ENCODE measurements at regions not wholly inside any gene's neighbourhood (a gene's known extent, or its start where the extent isn't known, plus 50 kb on each side); places are given as distances from the start of the nearest gene placed in this dataset.

DNA sequence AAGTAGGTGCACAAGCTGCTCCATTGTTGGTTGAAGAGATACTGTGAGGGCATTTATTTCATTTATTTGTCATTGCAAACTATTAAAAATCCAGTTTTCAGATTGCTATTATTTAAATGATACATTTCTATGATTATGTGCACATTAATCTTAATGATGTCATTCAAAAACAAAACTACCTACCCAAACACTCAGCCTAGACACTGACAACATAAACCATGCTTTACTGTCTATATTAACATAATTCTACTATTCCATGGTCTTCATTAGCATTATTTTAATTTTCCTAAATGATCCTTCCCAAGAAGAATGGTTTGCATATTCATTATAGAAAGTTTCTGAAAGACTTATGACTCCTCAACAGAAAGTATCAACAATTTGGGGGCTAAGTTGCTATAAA lies 813.0 kb upstream of the SLITRK5 start:
- no peak overlapping the region for H3K27ac ChIP-seq
- no peaks in the 10 kb centered on the region for H3K9me2 ChIP-seq (replicated peaks; ENCODE audit: insufficient read depth)
- no peaks in the 10 kb centered on the region for H3K9me3 ChIP-seq (ENCODE audit: low read depth)
- H2AFZ ChIP-seq = no peak overlapping the region
- DNase-seq (ENCODE audit: low spot score) = no peak
- H3K36me3 ChIP-seq (replicated peaks; ENCODE audit: insufficient read depth, low read depth) = no peaks in the 10 kb centered on the region
- no peaks in the 10 kb centered on the region for H4K20me1 ChIP-seq (ENCODE audit: insufficient read depth, poor library complexity, severe bottlenecking)
- H3K4me1 ChIP-seq (ENCODE audit: insufficient read depth) = no peaks in the 10 kb centered on the region
- no peaks in the 10 kb centered on the region for H3K79me2 ChIP-seq
- TF ChIP-seq EZH2 (IDR thresholded peaks at IDR 0.05; ENCODE audit: borderline replicate concordance) (no peak), EZH2phosphoT487 (IDR thresholded peaks at IDR 0.05; ENCODE audit: low read depth, severe bottlenecking, unreplicated experiment) (no peak)
- TF ChIP-seq, protein P1, sequence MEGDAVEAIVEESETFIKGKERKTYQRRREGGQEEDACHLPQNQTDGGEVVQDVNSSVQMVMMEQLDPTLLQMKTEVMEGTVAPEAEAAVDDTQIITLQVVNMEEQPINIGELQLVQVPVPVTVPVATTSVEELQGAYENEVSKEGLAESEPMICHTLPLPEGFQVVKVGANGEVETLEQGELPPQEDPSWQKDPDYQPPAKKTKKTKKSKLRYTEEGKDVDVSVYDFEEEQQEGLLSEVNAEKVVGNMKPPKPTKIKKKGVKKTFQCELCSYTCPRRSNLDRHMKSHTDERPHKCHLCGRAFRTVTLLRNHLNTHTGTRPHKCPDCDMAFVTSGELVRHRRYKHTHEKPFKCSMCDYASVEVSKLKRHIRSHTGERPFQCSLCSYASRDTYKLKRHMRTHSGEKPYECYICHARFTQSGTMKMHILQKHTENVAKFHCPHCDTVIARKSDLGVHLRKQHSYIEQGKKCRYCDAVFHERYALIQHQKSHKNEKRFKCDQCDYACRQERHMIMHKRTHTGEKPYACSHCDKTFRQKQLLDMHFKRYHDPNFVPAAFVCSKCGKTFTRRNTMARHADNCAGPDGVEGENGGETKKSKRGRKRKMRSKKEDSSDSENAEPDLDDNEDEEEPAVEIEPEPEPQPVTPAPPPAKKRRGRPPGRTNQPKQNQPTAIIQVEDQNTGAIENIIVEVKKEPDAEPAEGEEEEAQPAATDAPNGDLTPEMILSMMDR (IDR thresholded peaks at IDR 0.05; ENCODE audit: poor library complexity) = no peak
- H3K4me2 ChIP-seq = no peak overlapping the region
- no peak overlapping the region for H3K4me3 ChIP-seq
- H3K27me3 ChIP-seq = no peaks in the 10 kb centered on the region

DNA sequence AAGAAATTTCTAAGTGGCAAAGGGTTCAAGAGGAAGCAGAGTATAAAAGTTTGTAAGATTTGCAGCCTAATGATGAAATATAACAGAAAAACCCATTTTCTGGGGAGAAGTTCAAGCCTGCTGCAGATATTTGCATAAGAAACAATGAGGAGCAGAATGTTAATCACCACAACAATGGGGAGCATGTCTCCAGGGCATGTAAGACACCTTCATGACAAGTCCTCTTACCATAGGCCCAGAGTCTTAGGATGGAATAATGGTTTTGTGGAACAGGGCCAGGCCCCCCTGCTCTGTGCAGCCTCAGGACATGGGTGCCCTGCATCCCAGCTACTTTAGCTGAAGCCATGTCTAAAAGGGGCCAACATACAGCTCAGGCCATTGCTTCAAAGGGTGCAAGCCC lies 809.0 kb upstream of the SLITRK5 start:
- H3K4me3 ChIP-seq = no peak overlapping the region
- H3K4me1 ChIP-seq (ENCODE audit: insufficient read depth) = no peaks in the 10 kb centered on the region
- H4K20me1 ChIP-seq (ENCODE audit: insufficient read depth, poor library complexity, severe bottlenecking) = no peaks in the 10 kb centered on the region
- H3K79me2 ChIP-seq = no peaks in the 10 kb centered on the region
- no peak overlapping the region for H3K4me2 ChIP-seq
- no peaks in the 10 kb centered on the region for H3K27me3 ChIP-seq
- no peak overlapping the region for H2AFZ ChIP-seq
- no peaks in the 10 kb centered on the region for H3K9me3 ChIP-seq (ENCODE audit: low read depth)
- no peak overlapping the region for H3K27ac ChIP-seq
- H3K36me3 ChIP-seq (replicated peaks; ENCODE audit: insufficient read depth, low read depth) = no peaks in the 10 kb centered on the region
- no peak for DNase-seq (ENCODE audit: low spot score)
- H3K9me2 ChIP-seq (replicated peaks; ENCODE audit: insufficient read depth) = no peaks in the 10 kb centered on the region
- no peak for TF ChIP-seq EZH2 (IDR thresholded peaks at IDR 0.05; ENCODE audit: borderline replicate concordance)
- TF ChIP-seq EZH2phosphoT487 (IDR thresholded peaks at IDR 0.05; ENCODE audit: low read depth, severe bottlenecking, unreplicated experiment) = no peak
- TF ChIP-seq, protein P1 (IDR thresholded peaks at IDR 0.05; ENCODE audit: poor library complexity) = no peak

DNA sequence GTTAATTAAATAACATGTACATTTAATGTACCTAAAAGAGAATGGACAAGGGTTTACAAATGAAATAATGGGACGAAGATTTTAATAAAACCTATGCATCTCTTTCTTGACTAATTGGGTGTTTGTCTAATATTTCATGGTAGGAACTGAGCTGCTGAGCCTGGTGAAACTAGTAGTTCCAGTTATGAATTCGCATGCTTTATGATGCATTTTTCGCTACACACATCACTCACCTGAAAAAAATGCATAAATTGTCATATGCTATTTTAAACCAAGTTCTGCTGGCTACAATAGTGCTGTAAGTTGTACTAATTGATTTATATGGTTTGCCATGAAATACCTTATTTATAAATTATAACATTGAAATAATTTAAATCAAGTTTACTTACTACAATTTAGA lies 806.8 kb upstream of the SLITRK5 start:
- Histone ChIP-seq H3K27ac (no peak overlapping the region), H3K4me1 (ENCODE audit: insufficient read depth) (no peaks in the 10 kb centered on the region), H4K20me1 (ENCODE audit: insufficient read depth, poor library complexity, severe bottlenecking) (no peaks in the 10 kb centered on the region), H3K4me2 (no peak overlapping the region), H3K9me3 (ENCODE audit: low read depth) (no peaks in the 10 kb centered on the region), H2AFZ (no peak overlapping the region), H3K9me2 (replicated peaks; ENCODE audit: insufficient read depth) (no peaks in the 10 kb centered on the region), H3K4me3 (no peak overlapping the region), H3K27me3 (no peaks in the 10 kb centered on the region), H3K36me3 (replicated peaks; ENCODE audit: insufficient read depth, low read depth) (no peaks in the 10 kb centered on the region), H3K79me2 (no peaks in the 10 kb centered on the region)
- 92% methylated on average over 3 of the region's 3 CpGs for WGBS (ENCODE audit: low lambda C conversion rate, missing lambda C conversion rate)
- TF ChIP-seq EZH2 (IDR thresholded peaks at IDR 0.05; ENCODE audit: borderline replicate concordance) (no peak), EZH2phosphoT487 (IDR thresholded peaks at IDR 0.05; ENCODE audit: low read depth, severe bottlenecking, unreplicated experiment) (no peak)
- TF ChIP-seq, protein P1 (IDR thresholded peaks at IDR 0.05; ENCODE audit: poor library complexity) = no peak
- no peak for DNase-seq (ENCODE audit: low spot score)

DNA sequence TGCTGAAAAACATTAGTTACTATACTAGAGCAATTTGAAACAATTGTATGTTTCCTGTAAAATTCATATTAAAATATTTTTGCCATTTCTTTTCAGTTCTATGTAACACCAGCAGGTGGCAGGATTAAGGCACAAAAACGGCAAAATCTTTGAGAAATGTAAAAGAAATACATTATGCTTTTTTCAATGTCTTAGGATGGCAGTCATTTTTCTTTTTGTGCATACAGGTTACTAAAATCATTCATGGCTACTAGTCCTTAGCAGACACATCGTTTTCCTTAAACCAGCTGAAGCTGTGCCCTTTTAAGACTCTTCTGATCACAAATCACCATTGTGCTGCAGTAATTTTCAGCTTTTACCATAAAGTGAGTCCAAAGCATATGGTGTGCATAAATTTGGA lies 800.7 kb upstream of the SLITRK5 start:
- no peaks in the 10 kb centered on the region for H3K4me1 ChIP-seq (ENCODE audit: insufficient read depth)
- DNase-seq (ENCODE audit: low spot score) = peak; percentile 28
- no peaks in the 10 kb centered on the region for H3K9me2 ChIP-seq (replicated peaks; ENCODE audit: insufficient read depth)
- H2AFZ ChIP-seq = peak overlapping the region; percentile 18
- no peaks in the 10 kb centered on the region for H3K79me2 ChIP-seq
- H3K27ac ChIP-seq = no peak overlapping the region
- no peak overlapping the region for H3K4me3 ChIP-seq
- H3K9me3 ChIP-seq (ENCODE audit: low read depth) = no peaks in the 10 kb centered on the region
- no peaks in the 10 kb centered on the region for H4K20me1 ChIP-seq (ENCODE audit: insufficient read depth, poor library complexity, severe bottlenecking)
- no peaks in the 10 kb centered on the region for H3K27me3 ChIP-seq
- no peak overlapping the region for H3K4me2 ChIP-seq
- H3K36me3 ChIP-seq (replicated peaks; ENCODE audit: insufficient read depth, low read depth) = no peaks in the 10 kb centered on the region
- TF ChIP-seq, protein P1 (IDR thresholded peaks at IDR 0.05; ENCODE audit: poor library complexity) = peak; percentile 83
- TF ChIP-seq EZH2 (IDR thresholded peaks at IDR 0.05; ENCODE audit: borderline replicate concordance) = no peak
- WGBS (ENCODE audit: low lambda C conversion rate, missing lambda C conversion rate) = 4% methylated on average over 2 of the region's 2 CpGs

Measured in hepatocyte (in vitro differentiated cells).